ENCODE measurements at regions not wholly inside any gene's neighbourhood (a gene's known extent, or its start where the extent isn't known, plus 50 kb on each side); places are given as distances from the start of the nearest gene placed in this dataset.

DNA sequence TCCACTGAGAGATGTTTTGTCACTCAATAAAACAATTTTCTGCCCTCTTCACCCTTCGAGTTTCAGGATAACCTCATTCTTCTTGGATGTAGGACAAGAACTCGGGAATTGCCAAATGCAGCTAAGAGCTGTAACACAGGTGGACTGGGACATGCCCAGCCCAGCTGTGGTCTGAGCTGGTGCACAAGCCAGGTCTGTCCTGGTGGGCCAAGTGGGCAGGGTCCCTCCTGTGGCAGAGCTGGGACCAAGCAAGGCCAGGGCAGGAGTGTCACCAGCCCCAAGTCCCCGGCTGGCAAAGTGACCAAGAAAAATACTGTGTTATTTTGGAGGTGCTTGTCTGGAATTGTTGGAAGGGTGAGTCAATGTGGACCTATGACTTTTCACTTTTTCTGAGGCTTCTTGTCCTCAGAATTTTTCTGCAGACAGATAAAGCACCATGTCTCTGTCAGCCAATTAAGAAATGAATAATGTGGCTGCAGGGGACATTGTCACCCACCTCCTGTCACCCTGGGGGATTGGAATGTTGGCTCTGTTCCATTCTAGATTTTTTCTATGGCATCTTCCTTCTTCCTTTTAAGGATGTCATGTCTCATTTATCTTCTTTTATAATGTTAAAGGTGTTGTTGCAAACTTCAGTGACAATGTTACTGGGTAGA is 645.2 kb upstream of the EPHA6 start:
- DNase-seq (ENCODE audit: low read depth): no peak
- H3K79me2 ChIP-seq (ENCODE audit: insufficient read depth, low read length): no peaks in the 10 kb centered on the region
- FAIRE-seq: no peak
- no peaks in the 10 kb centered on the region for H3K27me3 ChIP-seq (ENCODE audit: insufficient read depth, low read length)
- H3K9me3 ChIP-seq (ENCODE audit: insufficient read depth, low read depth, low read length): no peaks in the 10 kb centered on the region
- no peak overlapping the region for H3K27ac ChIP-seq (ENCODE audit: low read depth, low read length)
- Mint-ChIP-seq H3K27me3 (ENCODE audit: low read depth, unreplicated experiment) (no peaks in the 10 kb centered on the region), H3K36me3 (ENCODE audit: low read depth, unreplicated experiment) (no peaks in the 10 kb centered on the region), H3K4me3 (ENCODE audit: unreplicated experiment) (no peak overlapping the region), H3K27ac (ENCODE audit: unreplicated experiment) (no peak overlapping the region), H3K9me3 (ENCODE audit: unreplicated experiment) (peaks cover 1% of the 10 kb centered on the region), H3K4me1 (ENCODE audit: low read depth, unreplicated experiment) (no peaks in the 10 kb centered on the region)
- no peak for TF ChIP-seq EZH2 (IDR thresholded peaks at IDR 0.05; ENCODE audit: insufficient read depth, low read length)
- TF ChIP-seq, protein P1, sequence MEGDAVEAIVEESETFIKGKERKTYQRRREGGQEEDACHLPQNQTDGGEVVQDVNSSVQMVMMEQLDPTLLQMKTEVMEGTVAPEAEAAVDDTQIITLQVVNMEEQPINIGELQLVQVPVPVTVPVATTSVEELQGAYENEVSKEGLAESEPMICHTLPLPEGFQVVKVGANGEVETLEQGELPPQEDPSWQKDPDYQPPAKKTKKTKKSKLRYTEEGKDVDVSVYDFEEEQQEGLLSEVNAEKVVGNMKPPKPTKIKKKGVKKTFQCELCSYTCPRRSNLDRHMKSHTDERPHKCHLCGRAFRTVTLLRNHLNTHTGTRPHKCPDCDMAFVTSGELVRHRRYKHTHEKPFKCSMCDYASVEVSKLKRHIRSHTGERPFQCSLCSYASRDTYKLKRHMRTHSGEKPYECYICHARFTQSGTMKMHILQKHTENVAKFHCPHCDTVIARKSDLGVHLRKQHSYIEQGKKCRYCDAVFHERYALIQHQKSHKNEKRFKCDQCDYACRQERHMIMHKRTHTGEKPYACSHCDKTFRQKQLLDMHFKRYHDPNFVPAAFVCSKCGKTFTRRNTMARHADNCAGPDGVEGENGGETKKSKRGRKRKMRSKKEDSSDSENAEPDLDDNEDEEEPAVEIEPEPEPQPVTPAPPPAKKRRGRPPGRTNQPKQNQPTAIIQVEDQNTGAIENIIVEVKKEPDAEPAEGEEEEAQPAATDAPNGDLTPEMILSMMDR (IDR thresholded peaks at IDR 0.05; ENCODE audit: insufficient read depth, low read depth, low read length): no peak
- H3K4me1 ChIP-seq (ENCODE audit: insufficient read depth, low read length): no peaks in the 10 kb centered on the region
- H3K4me3 ChIP-seq (ENCODE audit: insufficient read depth, low read depth, low read length): no peak overlapping the region
- H2AFZ ChIP-seq (ENCODE audit: low read depth, low read length): no peak overlapping the region
- H3K4me2 ChIP-seq (ENCODE audit: low read length): no peak overlapping the region
- no peaks in the 10 kb centered on the region for H3K36me3 ChIP-seq (ENCODE audit: insufficient read depth, low read length)
- no peaks in the 10 kb centered on the region for H4K20me1 ChIP-seq (ENCODE audit: insufficient read depth, low read length)
- no peak overlapping the region for H3K9ac ChIP-seq (ENCODE audit: low read length)

DNA sequence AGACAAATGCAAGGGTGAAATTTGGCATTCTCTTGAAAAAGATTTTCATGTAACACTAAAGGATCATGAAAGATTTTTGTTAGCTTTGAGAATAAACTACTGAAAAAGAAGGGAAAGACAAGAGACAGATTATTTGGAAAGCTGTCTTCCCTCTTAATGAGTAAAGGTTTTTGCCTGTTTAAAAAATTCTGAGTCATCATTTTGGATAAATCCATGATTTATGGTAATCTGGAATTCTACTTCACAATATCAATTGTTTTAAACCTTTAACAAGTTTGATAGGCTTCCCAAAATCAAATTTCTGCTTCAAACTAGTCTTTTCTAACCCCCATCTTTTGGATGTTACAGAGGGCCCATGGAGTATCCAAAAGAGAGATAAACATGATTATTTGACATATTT is 641.5 kb upstream of the EPHA6 start:
- no peaks in the 10 kb centered on the region for H4K20me1 ChIP-seq (ENCODE audit: insufficient read depth, low read length)
- H3K27me3 Mint-ChIP-seq (ENCODE audit: low read depth, unreplicated experiment): no peaks in the 10 kb centered on the region
- no peaks in the 10 kb centered on the region for H3K36me3 Mint-ChIP-seq (ENCODE audit: low read depth, unreplicated experiment)
- H3K9ac ChIP-seq (ENCODE audit: low read length): no peak overlapping the region
- no peaks in the 10 kb centered on the region for H3K4me1 ChIP-seq (ENCODE audit: insufficient read depth, low read length)
- H3K36me3 ChIP-seq (ENCODE audit: insufficient read depth, low read length): no peaks in the 10 kb centered on the region
- H3K4me3 ChIP-seq (ENCODE audit: insufficient read depth, low read depth, low read length): no peak overlapping the region
- H3K9me3 ChIP-seq (ENCODE audit: insufficient read depth, low read depth, low read length): peaks cover 3% of the 10 kb centered on the region
- TF ChIP-seq, protein P1 (IDR thresholded peaks at IDR 0.05; ENCODE audit: insufficient read depth, low read depth, low read length): no peak
- TF ChIP-seq EZH2 (IDR thresholded peaks at IDR 0.05; ENCODE audit: insufficient read depth, low read length): no peak
- no peak overlapping the region for H2AFZ ChIP-seq (ENCODE audit: low read depth, low read length)
- no peaks in the 10 kb centered on the region for H3K27me3 ChIP-seq (ENCODE audit: insufficient read depth, low read length)
- H3K79me2 ChIP-seq (ENCODE audit: insufficient read depth, low read length): no peaks in the 10 kb centered on the region
- DNase-seq (ENCODE audit: low read depth) (no peak), FAIRE-seq (no peak)
- no peak overlapping the region for H3K27ac Mint-ChIP-seq (ENCODE audit: unreplicated experiment)
- H3K4me2 ChIP-seq (ENCODE audit: low read length): no peak overlapping the region
- peaks cover 4% of the 10 kb centered on the region for H3K9me3 Mint-ChIP-seq (ENCODE audit: unreplicated experiment)
- H3K27ac ChIP-seq (ENCODE audit: low read depth, low read length): no peak overlapping the region
- no peak overlapping the region for H3K4me3 Mint-ChIP-seq (ENCODE audit: unreplicated experiment)
- no peaks in the 10 kb centered on the region for H3K4me1 Mint-ChIP-seq (ENCODE audit: low read depth, unreplicated experiment)

DNA sequence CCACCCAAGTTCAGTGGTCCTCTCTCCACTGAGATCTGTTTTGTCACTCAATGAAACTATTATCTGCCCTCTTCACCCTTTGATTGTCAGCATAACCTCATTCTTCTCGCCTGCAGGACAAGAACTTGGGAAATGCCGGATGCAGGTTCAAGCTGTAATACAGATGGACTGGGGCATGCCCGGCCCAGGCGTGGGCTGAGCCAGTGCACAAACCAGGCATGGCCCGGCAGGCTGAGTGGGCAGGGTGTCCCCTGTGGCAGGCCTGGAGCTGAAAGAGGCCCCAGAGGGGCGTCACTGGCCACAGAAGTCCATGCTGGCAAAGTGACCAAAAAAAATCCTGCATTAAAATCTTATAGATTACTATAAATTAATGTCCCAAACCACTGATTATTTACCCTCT is 638.9 kb upstream of the EPHA6 start:
- TF ChIP-seq EZH2 (IDR thresholded peaks at IDR 0.05; ENCODE audit: insufficient read depth, low read length): no peak
- TF ChIP-seq, protein P1 (IDR thresholded peaks at IDR 0.05; ENCODE audit: insufficient read depth, low read depth, low read length): no peak
- no peaks in the 10 kb centered on the region for H3K4me1 ChIP-seq (ENCODE audit: insufficient read depth, low read length)
- FAIRE-seq: no peak
- H2AFZ ChIP-seq (ENCODE audit: low read depth, low read length): no peak overlapping the region
- no peak for DNase-seq (ENCODE audit: low read depth)
- Mint-ChIP-seq H3K27ac (ENCODE audit: unreplicated experiment) (no peak overlapping the region), H3K4me3 (ENCODE audit: unreplicated experiment) (no peak overlapping the region), H3K4me1 (ENCODE audit: low read depth, unreplicated experiment) (no peaks in the 10 kb centered on the region), H3K27me3 (ENCODE audit: low read depth, unreplicated experiment) (no peaks in the 10 kb centered on the region), H3K9me3 (ENCODE audit: unreplicated experiment) (peaks cover 4% of the 10 kb centered on the region), H3K36me3 (ENCODE audit: low read depth, unreplicated experiment) (no peaks in the 10 kb centered on the region)
- peaks cover 3% of the 10 kb centered on the region for H3K9me3 ChIP-seq (ENCODE audit: insufficient read depth, low read depth, low read length)
- no peak overlapping the region for H3K4me2 ChIP-seq (ENCODE audit: low read length)
- no peaks in the 10 kb centered on the region for H3K79me2 ChIP-seq (ENCODE audit: insufficient read depth, low read length)
- no peak overlapping the region for H3K4me3 ChIP-seq (ENCODE audit: insufficient read depth, low read depth, low read length)
- H3K27ac ChIP-seq (ENCODE audit: low read depth, low read length): no peak overlapping the region
- H3K36me3 ChIP-seq (ENCODE audit: insufficient read depth, low read length): no peaks in the 10 kb centered on the region
- H4K20me1 ChIP-seq (ENCODE audit: insufficient read depth, low read length): no peaks in the 10 kb centered on the region
- H3K27me3 ChIP-seq (ENCODE audit: insufficient read depth, low read length): no peaks in the 10 kb centered on the region
- no peak overlapping the region for H3K9ac ChIP-seq (ENCODE audit: low read length)

All from astrocyte (in vitro differentiated cells and primary cell).